ENCODE measurements at regions not wholly inside any gene's neighbourhood (a gene's known extent, or its start where the extent isn't known, plus 50 kb on each side); places are given as distances from the start of the nearest gene placed in this dataset.
A peak's percentile ranks its signal among the peaks of the same experiment; 100 is the strongest.

DNA sequence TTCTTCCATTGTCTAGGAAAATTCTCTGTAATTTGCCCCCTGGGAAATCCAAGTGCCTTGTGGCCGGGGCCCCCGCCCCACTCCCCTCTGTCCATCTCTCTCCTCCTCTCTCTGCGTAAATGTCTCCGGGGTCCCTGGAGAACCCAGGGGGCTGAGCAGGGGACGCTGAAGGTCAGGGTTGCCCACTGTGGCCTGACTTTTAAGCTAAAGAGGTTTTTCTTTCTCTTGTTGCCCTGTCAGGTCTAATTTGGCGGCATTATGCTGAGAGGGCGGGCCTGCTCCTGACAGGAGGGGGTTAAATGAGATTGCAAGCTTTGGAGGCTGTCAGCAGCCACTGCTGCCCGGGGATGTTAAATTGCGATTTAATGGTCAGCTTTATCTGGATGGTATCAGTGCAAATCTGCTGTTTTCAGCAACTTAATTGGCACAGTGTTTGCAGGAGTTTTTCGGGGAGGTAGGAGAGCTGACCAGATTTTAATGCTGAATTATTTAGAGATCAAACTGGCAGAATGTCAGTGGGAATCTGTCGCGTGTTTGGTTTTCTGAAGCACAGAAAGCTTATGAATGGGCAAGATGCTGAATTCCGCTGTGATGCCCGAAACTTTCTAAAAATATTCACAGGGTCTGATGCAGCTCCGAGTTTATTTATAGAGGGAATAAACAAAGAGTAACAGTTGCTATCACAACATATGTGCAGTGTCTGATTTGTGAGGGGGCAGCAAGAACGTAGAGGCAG, 93.2 kb upstream of the SOX1 start:
- Histone ChIP-seq H3K36me3 (ENCODE audit: control insufficient read depth in 2 of 3, insufficient read depth in 3 of 3, low read length in 3 of 3) (no peaks in the 10 kb centered on the region), H3K9me3 (ENCODE audit: control insufficient read depth in 2 of 3, insufficient read depth in 1 of 3, low read length in 3 of 3) (peaks cover 0 to 6% (median 0%) of the 10 kb centered on the region in 3 donors), H3K27ac (ENCODE audit: low read depth in 2 of 2, low read length in 2 of 2) (no peak overlapping the region), H3K4me3 (ENCODE audit: low read length in 3 of 3) (no peak overlapping the region), H3K9ac (ENCODE audit: low read length in 3 of 3) (no peak overlapping the region), H3K4me1 (ENCODE audit: control insufficient read depth in 2 of 3, insufficient read depth in 2 of 3, low read depth in 1 of 3, low read length in 3 of 3) (no peaks in the 10 kb centered on the region), H3K27me3 (ENCODE audit: control insufficient read depth, insufficient read depth, low read length) (peaks cover 7% of the 10 kb centered on the region)
- intact Hi-C loops (cut with DNase I) = no loop called here
- no peak for FAIRE-seq
- TF ChIP-seq, protein P1, sequence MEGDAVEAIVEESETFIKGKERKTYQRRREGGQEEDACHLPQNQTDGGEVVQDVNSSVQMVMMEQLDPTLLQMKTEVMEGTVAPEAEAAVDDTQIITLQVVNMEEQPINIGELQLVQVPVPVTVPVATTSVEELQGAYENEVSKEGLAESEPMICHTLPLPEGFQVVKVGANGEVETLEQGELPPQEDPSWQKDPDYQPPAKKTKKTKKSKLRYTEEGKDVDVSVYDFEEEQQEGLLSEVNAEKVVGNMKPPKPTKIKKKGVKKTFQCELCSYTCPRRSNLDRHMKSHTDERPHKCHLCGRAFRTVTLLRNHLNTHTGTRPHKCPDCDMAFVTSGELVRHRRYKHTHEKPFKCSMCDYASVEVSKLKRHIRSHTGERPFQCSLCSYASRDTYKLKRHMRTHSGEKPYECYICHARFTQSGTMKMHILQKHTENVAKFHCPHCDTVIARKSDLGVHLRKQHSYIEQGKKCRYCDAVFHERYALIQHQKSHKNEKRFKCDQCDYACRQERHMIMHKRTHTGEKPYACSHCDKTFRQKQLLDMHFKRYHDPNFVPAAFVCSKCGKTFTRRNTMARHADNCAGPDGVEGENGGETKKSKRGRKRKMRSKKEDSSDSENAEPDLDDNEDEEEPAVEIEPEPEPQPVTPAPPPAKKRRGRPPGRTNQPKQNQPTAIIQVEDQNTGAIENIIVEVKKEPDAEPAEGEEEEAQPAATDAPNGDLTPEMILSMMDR (IDR thresholded peaks at IDR 0.05; ENCODE audit: borderline replicate concordance, extremely low read depth, insufficient read depth) = no peak
- DNase-seq = peak in 2 of 5 donors; percentile 8 to 19

DNA sequence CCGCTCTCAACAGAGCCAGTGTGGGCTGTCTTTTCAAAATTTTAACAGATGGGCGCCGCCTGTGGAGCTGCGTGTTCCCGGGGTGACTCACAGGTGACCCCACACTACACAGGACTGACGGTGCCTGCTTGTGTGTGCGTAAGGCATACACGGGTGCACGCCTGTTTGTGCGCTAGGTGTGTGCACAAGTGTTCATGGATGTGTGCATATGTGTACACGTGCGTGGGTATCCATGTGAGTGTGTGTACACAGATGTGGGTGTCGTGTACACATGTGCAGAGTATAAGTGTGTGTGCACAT, 92.7 kb upstream of the SOX1 start:
- TF ChIP-seq, protein P1 (IDR thresholded peaks at IDR 0.05; ENCODE audit: borderline replicate concordance, extremely low read depth, insufficient read depth) = no peak
- Histone ChIP-seq H3K27me3 (ENCODE audit: control insufficient read depth, insufficient read depth, low read length) (peaks cover 7% of the 10 kb centered on the region), H3K9me3 (ENCODE audit: control insufficient read depth in 2 of 3, insufficient read depth in 1 of 3, low read length in 3 of 3) (peaks cover 0 to 6% (median 0%) of the 10 kb centered on the region in 3 donors), H3K36me3 (ENCODE audit: control insufficient read depth in 2 of 3, insufficient read depth in 3 of 3, low read length in 3 of 3) (no peaks in the 10 kb centered on the region), H3K4me1 (ENCODE audit: control insufficient read depth in 2 of 3, insufficient read depth in 2 of 3, low read depth in 1 of 3, low read length in 3 of 3) (no peaks in the 10 kb centered on the region), H3K27ac (ENCODE audit: low read depth in 2 of 2, low read length in 2 of 2) (no peak overlapping the region), H3K4me3 (ENCODE audit: low read length in 3 of 3) (no peak overlapping the region), H3K9ac (ENCODE audit: low read length in 3 of 3) (no peak overlapping the region)
- FAIRE-seq (no peak), DNase-seq (no peak)
- intact Hi-C loops (cut with DNase I) = no loop called here

DNA sequence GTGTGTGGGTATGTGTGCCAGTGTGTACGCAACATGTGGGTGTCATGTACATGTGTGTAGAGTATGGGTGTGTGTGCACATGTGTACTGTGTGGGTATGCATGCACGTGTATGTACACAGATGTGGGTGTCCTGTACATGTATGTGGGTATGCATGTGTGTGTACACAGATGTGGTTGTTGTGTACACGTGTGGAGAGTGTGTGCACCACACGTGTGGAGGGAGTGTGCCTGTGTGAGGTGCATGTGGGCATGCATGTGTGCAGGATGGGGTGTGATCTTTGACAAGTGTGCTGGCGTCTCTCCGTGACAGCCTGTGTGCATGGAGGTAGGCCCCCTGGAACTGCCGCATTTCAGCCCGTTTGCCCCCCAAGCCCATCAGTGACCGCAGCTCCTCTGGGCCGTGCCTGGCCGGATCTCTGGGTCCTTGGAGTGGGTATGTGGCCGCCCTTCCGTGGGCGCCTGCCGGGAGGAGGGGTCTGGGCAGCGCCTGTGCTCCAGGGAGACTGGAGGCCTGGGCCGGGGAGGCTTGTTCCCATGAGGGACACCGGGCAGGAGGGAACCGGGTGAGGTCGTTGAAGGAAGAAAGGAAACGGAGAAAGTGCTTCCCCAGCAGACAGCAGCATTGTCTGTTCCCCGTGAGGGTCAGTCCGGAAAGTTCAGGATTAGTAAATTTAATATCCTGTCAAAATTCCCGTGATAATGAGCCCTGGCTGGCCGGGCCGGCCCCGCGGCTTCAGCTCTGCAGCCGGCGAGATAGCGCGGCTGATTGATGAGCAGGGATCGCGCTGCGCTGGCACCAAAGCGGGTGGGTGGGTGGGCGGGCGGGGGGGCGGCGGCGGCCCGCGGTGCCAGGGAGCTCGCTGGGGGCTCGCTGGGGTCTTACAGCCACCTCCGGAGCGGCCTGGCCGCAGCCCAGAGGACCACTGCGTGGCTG, 91.1 kb upstream of the SOX1 start:
- DNase-seq (peak in 1 of 5 donors; percentile 54), FAIRE-seq (no peak)
- Histone ChIP-seq H3K9ac (ENCODE audit: low read length in 3 of 3) (no peak overlapping the region), H3K27me3 (ENCODE audit: control insufficient read depth, insufficient read depth, low read length) (peaks cover 7% of the 10 kb centered on the region), H3K36me3 (ENCODE audit: control insufficient read depth in 2 of 3, insufficient read depth in 3 of 3, low read length in 3 of 3) (no peaks in the 10 kb centered on the region), H3K27ac (ENCODE audit: low read depth in 2 of 2, low read length in 2 of 2) (no peak overlapping the region), H3K9me3 (ENCODE audit: control insufficient read depth in 2 of 3, insufficient read depth in 1 of 3, low read length in 3 of 3) (peaks cover 0 to 6% (median 0%) of the 10 kb centered on the region in 3 donors), H3K4me3 (ENCODE audit: low read length in 3 of 3) (no peak overlapping the region), H3K4me1 (ENCODE audit: control insufficient read depth in 2 of 3, insufficient read depth in 2 of 3, low read depth in 1 of 3, low read length in 3 of 3) (no peaks in the 10 kb centered on the region)
- TF ChIP-seq, protein P1 (IDR thresholded peaks at IDR 0.05; ENCODE audit: borderline replicate concordance, extremely low read depth, insufficient read depth) = no peak
- intact Hi-C loops (cut with DNase I) = no loop called here

Measured in kidney (tissue), 13 donors.